GM21576 (cell line): ENCODE measurements at regions not wholly inside any gene's neighbourhood (a gene's known extent, or its start where the extent isn't known, plus 50 kb on each side); places are given as distances from the start of the nearest gene placed in this dataset.
"Not testable (repeated sequence)": the region's sequence is repeated elsewhere in the genome, so short reads cannot be mapped to it uniquely, and the experiment has no call there.

Experiments
- ATAC-seq: cut with Tn5 transposase; IDR thresholded peaks from one replicate; pipeline ENCODE4 v1.9.1; 2021; ENCODE audit warnings: mild to moderate bottlenecking, moderate library complexity; ENCODE audit not compliant: unreplicated experiment

DNA sequence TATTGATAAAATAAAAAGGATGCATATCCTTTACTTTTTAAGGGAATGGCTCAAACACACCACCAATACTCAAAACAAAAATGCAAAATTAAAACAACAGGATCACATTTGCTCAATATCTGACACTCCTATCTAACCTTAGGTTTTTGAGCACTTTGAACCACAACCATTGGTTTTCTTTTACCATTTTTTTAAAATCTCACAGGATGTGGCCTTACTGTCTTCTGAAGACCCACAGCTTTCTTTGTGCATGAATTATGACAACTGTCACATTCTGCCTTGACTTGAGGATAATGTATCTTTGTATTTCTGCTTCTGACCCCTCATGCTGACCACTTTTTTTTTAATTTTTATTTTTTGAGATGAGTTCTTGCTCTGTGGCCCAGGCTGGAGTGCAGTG is 461.1 kb upstream of the NRP1 start:
- no peak for ATAC-seq

DNA sequence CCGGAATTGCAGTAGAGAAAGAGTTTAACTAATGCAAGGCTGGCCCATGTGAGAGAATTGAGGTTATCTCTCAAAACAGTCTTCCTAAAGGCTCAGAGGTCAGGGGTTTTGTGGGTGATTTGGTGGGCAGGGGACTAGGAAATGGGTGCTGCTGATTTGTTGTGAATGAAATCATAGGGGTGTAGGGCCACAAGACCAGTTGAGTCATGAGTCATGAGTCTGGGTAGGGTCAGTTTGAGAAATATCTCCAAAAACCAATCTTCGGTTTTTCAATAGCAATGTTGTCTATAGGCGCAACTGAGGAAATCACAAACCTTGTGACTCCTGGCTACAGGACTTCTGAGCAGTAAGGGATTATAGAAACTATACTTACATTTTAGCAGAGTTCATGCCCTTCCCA is 460.0 kb upstream of the NRP1 start:
- ATAC-seq, result no peak

DNA sequence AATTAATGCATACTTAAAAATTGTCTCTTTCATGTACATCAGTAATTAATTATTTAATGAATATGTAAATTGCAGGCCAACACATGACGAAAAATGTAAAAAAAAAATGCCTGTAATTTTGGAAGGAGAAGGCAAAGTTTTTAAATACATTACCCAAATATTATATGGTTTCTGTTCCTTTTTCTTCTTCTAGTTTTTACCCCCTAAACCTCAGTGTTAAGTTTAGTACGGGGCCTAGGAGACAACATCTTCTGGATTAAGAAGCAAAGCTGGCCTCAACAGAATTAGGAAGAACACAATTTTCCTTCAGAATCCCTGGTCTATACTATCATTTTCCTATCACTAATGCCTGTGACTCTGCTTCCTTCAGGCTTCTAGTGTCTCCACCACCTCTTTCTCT is 459.3 kb upstream of the NRP1 start:
- ATAC-seq, result no peak

DNA sequence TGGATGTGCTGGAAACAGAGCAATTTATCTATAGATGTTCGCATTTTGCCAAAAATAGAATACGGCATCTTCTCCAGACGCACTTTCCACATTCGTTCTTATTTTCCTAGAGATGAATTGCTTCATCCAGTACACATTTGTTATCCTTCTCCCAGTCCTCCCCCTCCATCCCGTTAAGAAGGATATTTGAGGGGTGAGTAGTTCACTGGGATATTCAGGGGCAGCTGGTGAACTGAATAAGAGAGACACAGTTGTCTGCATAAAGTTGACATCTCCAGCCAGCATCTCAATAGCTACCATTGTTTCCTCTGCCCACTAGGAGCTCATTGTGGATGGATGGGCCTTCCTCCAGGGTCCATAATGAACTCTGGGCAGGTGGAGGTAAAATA is 456.8 kb upstream of the NRP1 start:
- no peak for ATAC-seq

GRCh38 chr10:33790521-33791271 is 456.2 kb upstream of the NRP1 start:
- ATAC-seq, result no peak

DNA sequence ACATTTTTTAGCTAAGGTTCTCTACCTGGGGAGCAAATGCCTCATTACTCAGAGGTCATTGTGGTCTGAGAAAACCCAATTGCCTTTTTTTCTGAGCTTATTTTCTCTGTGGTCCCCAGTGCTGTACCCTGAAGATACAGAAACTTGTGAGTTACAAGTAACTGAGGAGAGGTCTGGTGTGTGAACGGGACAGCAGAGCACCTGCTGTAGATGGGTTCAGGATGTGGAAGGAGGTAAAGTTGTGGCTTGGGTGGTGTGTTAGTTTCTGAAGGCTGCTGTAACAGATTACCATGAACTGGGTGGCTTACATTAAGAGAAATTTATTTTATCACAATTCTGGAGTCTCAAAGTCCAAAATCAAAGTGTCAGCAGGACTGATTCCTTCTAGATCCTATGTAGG is 449.1 kb upstream of the NRP1 start:
- no peak for ATAC-seq

DNA sequence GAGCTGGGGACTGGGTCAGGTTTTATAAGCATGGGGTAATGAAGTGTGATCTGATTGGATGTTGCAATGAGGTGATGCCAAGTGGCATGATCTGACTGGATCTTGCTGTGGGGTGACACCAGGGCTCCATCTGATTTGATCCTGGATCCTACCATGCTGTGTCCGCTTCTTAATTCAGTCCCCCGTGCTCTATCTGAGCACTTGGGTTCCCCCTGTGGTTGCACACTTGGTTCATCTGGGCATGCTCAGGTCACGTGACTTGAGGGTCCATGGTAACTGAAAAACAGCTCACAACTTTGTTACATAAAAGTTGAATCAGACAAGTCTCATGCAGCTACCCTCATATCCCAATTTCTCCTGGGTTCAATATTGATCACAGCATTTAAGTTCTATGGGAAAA is 448.6 kb upstream of the NRP1 start:
- no peak for ATAC-seq

- no peak for ATAC-seq
Measured at GRCh38 chr10:33781606-33782395, 447.3 kb upstream of the NRP1 start.

DNA sequence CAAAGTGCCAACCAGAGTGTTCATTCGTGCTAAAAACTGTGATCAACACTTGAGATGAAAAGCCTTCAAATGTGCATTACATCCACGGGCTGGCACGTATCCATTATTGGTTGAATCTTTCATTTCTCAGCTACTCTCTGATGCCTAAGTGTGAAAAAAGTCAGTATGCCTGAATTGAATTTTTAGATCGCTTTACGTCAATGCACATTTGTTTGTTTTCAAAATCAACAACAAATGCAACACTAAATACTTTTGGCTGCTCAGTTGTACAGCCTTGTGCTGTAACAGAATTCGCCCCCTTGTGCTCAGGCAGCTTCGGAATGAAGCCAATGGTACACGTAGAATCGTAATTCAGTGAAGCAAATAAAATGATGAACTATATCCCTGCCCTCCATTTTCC is 446.5 kb upstream of the NRP1 start:
- ATAC-seq, result no peak

- no peak for ATAC-seq
Measured at GRCh38 chr10:33777223-33777622, 442.8 kb upstream of the NRP1 start.

DNA sequence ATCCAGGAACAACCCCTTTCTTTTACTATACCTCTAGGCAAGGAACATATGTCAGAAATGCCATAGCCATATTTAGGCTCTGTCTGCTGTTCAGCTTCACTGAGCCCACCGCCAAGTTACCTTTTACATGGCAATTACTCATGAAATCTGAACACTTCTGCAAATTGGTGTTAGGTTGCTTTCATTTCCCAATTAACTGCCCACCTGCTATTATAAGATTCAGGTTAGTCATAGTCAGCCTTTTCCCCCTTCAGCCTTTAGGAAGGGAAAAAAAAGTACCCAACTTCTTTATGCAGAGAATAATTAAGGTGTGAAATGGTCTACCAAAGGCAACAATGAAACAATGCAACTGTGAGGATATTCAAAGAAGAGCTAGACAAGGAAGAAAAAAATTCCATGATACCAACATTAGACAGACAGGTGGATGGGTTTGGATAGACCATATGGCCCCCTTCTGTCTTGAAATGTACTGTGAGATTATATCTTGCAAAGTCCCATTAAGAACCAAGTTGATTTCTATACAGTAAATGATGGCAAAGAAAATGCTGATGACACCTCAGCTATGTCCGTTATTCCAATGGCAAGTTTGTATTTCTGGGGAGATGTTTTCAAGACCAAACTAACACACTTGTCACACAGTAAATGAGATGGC is 442.1 kb upstream of the NRP1 start:
- no peak for ATAC-seq

GRCh38 chr10:33774857-33775256 is 440.4 kb upstream of the NRP1 start:
- ATAC-seq, result no peak

DNA sequence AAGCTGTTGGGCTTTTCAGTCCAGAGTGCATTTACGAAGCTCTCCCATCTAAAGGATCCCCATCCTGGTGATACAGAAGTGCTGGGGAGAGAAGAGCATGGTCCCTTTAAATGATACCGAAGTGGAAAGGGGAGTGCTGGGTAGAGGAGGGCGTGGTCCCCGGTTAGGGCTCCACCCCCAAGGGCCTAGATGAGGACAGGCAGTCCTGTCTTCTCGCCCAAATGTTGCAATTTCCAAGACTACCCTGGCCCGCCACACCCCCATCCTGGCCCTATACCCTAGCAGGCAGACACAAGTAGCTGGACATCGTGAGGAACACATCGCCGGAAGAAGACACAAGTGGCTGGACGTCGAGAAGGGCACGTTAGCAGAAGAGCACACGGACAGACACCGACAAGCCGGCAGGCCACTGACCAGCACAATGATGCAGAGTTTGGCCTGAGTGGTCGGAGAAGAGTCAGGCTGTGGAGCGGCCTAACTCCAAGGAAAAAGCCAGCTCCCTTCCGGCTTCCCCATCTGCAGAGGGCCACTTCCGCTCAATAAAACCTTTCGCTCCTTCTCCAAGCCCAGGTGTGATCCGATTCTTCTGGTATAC is 439.5 kb upstream of the NRP1 start:
- no peak for ATAC-seq

DNA sequence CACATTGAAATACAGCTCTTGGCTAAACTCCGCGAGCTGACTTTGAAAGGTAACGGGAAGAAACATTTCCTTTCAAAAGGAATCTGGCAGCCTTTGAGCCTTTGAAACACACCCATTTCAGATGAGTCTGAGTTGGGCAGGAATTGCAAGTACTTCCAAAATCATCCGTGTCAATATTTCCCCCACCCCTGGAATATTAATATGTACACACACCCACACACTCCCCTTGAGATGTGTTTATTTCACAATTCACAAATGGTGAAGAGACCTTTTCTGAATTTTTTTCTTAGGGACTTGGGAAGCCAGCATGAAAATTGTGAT is 438.7 kb upstream of the NRP1 start:
- no peak for ATAC-seq

DNA sequence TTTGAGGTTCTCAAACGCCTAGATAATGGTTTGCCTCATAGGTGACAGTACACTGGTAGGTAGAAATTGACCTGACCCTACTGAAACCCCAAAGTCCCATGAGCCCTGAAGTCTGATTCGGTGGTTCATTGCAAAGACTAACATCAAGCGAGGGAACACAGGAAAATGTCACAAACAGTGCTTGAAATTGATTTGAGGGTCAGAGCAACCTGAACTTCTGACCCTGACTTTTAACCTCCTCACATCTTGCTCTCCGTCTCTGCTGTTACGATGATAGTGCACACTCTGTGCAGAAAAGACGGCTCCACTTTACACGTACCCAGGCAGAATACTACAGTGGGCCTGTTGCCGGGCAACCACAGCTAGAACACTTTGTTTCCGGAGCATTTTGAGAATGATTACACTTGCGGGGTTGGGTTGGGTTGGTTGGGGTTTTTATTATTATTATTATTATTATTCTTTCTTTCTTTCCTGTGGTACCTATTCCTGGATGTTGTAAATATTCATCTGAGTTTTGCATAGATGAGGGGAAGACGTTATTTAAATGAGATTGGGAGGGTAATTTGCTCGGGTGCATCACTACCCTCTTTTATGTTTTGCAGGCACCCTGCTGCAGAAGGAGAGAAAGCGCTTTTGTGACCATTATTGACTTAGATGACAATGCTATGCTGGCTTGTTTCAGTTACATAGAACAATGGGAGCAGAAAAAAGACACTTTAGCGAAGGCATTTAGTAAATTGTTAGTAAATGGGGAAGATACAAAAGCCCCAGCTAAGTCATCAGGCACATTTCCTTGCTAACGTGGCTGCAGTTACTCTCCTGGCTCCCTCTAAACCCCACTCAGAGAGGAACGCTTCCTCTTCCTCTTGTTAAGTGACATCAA is 438.1 kb upstream of the NRP1 start:
- ATAC-seq, result no peak

DNA sequence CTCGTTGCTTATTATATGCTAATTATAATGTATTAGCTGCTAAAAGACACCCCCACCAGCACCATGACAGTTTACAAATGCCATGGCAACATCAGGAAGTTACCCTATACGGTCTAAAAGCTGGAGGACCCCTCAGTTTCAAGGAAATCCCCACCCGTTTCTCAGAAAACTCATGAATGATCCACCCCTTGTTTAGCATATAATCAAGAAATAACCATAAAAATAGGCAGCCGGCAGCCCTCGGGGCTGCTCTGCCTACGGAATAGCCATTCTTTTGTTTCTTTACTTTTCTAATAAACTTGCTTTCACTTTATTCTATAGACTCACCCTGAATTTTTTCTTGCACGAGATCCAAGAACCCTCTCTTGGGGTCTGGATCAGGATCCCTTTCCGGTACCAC is 437.4 kb upstream of the NRP1 start:
- ATAC-seq, result not testable (repeated sequence)

DNA sequence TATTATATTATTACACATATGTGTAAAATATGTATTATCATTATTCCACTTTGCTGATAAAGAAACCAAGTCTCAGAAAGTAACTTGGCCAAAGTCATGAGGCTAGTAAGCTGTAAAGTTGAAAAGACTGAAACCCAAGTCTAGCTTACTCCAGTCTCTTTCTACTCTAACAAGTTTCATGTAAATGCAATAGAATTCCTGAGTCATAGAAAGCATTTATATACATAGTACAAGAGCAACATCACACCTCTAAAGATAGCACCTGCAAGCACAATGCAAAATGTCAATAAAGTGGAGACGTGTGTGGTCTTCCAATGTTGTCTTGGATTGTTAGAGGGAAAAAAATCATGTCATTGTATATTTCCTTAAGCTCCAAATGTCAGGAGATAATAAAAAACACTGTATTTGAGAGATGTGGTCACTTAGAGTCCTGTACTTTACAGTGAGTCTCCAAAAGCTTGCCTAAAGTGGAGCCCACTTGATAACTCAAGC is 430.3 kb upstream of the NRP1 start:
- no peak for ATAC-seq

DNA sequence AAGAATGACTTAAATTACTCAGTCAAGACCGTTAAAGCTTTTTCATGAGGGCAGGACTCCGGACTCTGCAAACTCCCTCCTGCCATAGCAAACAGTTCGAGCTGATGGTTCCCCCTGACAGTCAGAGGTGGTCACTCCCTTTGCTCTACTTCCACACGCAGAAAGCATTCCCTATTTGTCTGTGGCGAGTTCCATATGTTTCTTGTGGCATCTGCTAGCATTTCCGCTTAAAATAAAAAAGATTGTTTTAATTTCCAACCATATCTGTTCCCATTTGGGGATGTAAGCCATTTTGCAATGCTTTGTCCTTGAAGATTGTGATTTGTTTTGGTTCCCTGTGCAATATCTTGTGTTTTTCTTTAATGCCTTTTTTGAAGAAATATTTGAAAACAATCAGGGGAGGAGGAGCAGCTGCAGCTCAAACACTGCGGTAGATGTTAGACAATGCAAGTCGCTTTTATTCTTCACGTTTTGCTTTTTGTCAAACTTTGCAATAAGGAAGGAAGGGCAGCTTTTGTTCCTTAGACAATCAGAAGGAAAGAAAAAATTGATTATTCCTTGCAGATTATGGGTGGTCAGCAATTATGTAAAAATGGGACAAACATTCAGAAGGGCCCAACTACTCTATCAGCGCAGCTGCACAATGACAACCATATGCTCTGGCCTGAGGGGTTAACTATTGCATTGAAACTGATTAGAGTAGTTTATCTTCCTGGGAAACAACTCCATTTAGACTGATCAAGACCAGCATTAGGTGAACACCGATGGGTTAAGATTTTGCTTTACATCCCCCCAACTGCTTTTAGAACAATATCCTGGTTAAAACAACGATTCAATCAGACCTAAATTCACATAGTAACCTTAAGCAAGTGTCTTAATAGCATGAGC is 425.8 kb upstream of the NRP1 start:
- no peak for ATAC-seq

- no peak for ATAC-seq
Measured at GRCh38 chr10:33759191-33759590, 424.7 kb upstream of the NRP1 start.

DNA sequence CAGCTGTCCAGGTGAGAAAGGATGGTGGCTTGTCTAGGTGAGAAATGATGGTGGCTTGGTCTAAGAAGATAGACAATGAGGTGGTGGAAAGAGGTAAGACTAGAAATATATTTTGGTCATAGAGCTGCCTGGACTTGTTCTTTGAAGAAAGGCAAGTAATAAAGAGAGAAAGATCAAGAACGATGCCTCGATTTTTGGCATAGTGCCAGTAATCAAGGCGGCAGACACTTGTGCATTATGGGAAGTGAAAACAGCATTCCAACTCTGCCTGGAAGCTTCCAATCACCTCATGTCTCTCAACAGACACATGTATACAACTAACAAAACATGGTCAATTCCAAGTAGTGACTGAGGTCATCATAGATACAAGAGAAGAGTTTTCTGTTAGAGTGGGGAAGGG is 423.8 kb upstream of the NRP1 start:
- no peak for ATAC-seq
